ENCODE measurements at regions not wholly inside any gene's neighbourhood (a gene's known extent, or its start where the extent isn't known, plus 50 kb on each side); places are given as distances from the start of the nearest gene placed in this dataset.
A peak's percentile ranks its signal among the peaks of the same experiment; 100 is the strongest.

GRCh38 chr4:82213485-82214417 is 160.0 kb downstream of the HNRNPD start:
- Mint-ChIP-seq H3K9me3 (no peaks in the 10 kb centered on the region), H3K27me3 (ENCODE audit: low read depth, poor library complexity) (peaks cover 10% of the 10 kb centered on the region), H3K4me1 (peaks cover 5% of the 10 kb centered on the region), H3K27ac (no peak overlapping the region), H3K36me3 (ENCODE audit: low read depth) (no peaks in the 10 kb centered on the region), H3K4me3 (no peak overlapping the region)
- no peak for TF ChIP-seq CTCF (IDR thresholded peaks at IDR 0.05)
- no peak for DNase-seq

- H3K9me3 Mint-ChIP-seq, result peaks cover 12% of the 10 kb centered on the region
- no peaks in the 10 kb centered on the region for H3K4me1 Mint-ChIP-seq
- no peak overlapping the region for H3K27ac Mint-ChIP-seq
- DNase-seq, result peak; percentile 65
- H3K36me3 Mint-ChIP-seq (ENCODE audit: low read depth), result no peaks in the 10 kb centered on the region
- TF ChIP-seq CTCF (IDR thresholded peaks at IDR 0.05), result peak; percentile 72
- H3K4me3 Mint-ChIP-seq, result no peak overlapping the region
- H3K27me3 Mint-ChIP-seq (ENCODE audit: low read depth, poor library complexity), result no peaks in the 10 kb centered on the region
Observed at GRCh38 chr4:82201805-82202641, 171.8 kb downstream of the HNRNPD start.

GRCh38 chr4:82201303-82201702 is 172.5 kb downstream of the HNRNPD start:
- H3K4me1 Mint-ChIP-seq, result no peaks in the 10 kb centered on the region
- H3K27ac Mint-ChIP-seq, result no peak overlapping the region
- DNase-seq, result no peak
- TF ChIP-seq CTCF (IDR thresholded peaks at IDR 0.05), result no peak
- H3K36me3 Mint-ChIP-seq (ENCODE audit: low read depth), result no peaks in the 10 kb centered on the region
- H3K27me3 Mint-ChIP-seq (ENCODE audit: low read depth, poor library complexity), result no peaks in the 10 kb centered on the region
- H3K9me3 Mint-ChIP-seq, result peaks cover 5% of the 10 kb centered on the region
- no peak overlapping the region for H3K4me3 Mint-ChIP-seq

GRCh38 chr4:82200046-82200445 is 173.7 kb downstream of the HNRNPD start:
- no peak for TF ChIP-seq CTCF (IDR thresholded peaks at IDR 0.05)
- H3K4me3 Mint-ChIP-seq, result no peak overlapping the region

GRCh38 chr4:82194329-82194728 is 179.5 kb downstream of the HNRNPD start:
- Mint-ChIP-seq H3K4me3 (no peak overlapping the region), H3K9me3 (peaks cover 1% of the 10 kb centered on the region), H3K36me3 (ENCODE audit: low read depth) (no peaks in the 10 kb centered on the region), H3K27me3 (ENCODE audit: low read depth, poor library complexity) (peaks cover 3% of the 10 kb centered on the region), H3K27ac (no peak overlapping the region), H3K4me1 (peaks cover 14% of the 10 kb centered on the region)
- TF ChIP-seq CTCF (IDR thresholded peaks at IDR 0.05), result no peak
- no peak for DNase-seq

More at GRCh38 chr4:82200046-82200445, 173.7 kb downstream of the HNRNPD start:
- no peak for DNase-seq
- Mint-ChIP-seq H3K27ac (no peak overlapping the region), H3K27me3 (ENCODE audit: low read depth, poor library complexity) (no peaks in the 10 kb centered on the region), H3K4me1 (no peaks in the 10 kb centered on the region), H3K9me3 (peaks cover 3% of the 10 kb centered on the region), H3K36me3 (ENCODE audit: low read depth) (no peaks in the 10 kb centered on the region)

Data from nephron progenitor cell (in vitro differentiated cells).